ENCODE measurements at regions not wholly inside any gene's neighbourhood (a gene's known extent, or its start where the extent isn't known, plus 50 kb on each side); places are given as distances from the start of the nearest gene placed in this dataset.

- no peaks in the 10 kb centered on the region for H3K9me3 ChIP-seq
- intact Hi-C loops (cut with DNase I): no loop called here
- TF ChIP-seq CTCF (IDR thresholded peaks at IDR 0.05): no peak
- H3K27ac ChIP-seq: no peak overlapping the region
- H3K36me3 ChIP-seq: no peaks in the 10 kb centered on the region
- no peak for DNase-seq (ENCODE audit: low spot score in 2 of 2)
- H3K4me3 ChIP-seq: no peak overlapping the region
- no peaks in the 10 kb centered on the region for H3K4me1 ChIP-seq
- H3K27me3 ChIP-seq: no peaks in the 10 kb centered on the region
These were observed 211.0 kb downstream of the NEBL start for GRCh38 chr10:20686015-20686635.

GRCh38 chr10:20685462-20685861, 211.6 kb downstream of the NEBL start:
- no peak overlapping the region for H3K27ac ChIP-seq
- TF ChIP-seq CTCF (IDR thresholded peaks at IDR 0.05): no peak
- H3K36me3 ChIP-seq: no peaks in the 10 kb centered on the region
- H3K9me3 ChIP-seq: no peaks in the 10 kb centered on the region
- H3K4me1 ChIP-seq: no peaks in the 10 kb centered on the region
- H3K27me3 ChIP-seq: no peaks in the 10 kb centered on the region
- H3K4me3 ChIP-seq: no peak overlapping the region
- intact Hi-C loops (cut with DNase I): no loop called here
- DNase-seq (ENCODE audit: low spot score in 2 of 2): no peak

GRCh38 chr10:20683345-20683744, 213.8 kb downstream of the NEBL start:
- Histone ChIP-seq H3K4me1 (no peaks in the 10 kb centered on the region), H3K27me3 (no peaks in the 10 kb centered on the region), H3K4me3 (no peak overlapping the region), H3K27ac (no peak overlapping the region), H3K9me3 (no peaks in the 10 kb centered on the region), H3K36me3 (no peaks in the 10 kb centered on the region)
- TF ChIP-seq CTCF (IDR thresholded peaks at IDR 0.05): no peak
- DNase-seq (ENCODE audit: low spot score in 2 of 2): no peak
- intact Hi-C loops (cut with DNase I): no loop called here

GRCh38 chr10:20682782-20683181, 214.3 kb downstream of the NEBL start:
- TF ChIP-seq CTCF (IDR thresholded peaks at IDR 0.05): no peak
- no peaks in the 10 kb centered on the region for H3K4me1 ChIP-seq
- intact Hi-C loops (cut with DNase I): no loop called here

GRCh38 chr10:20677340-20677739, 219.8 kb downstream of the NEBL start:
- intact Hi-C loops (cut with DNase I): no loop called here
- TF ChIP-seq CTCF (IDR thresholded peaks at IDR 0.05): no peak
- no peak overlapping the region for H3K4me3 ChIP-seq
- no peaks in the 10 kb centered on the region for H3K27me3 ChIP-seq
- no peaks in the 10 kb centered on the region for H3K36me3 ChIP-seq
- no peaks in the 10 kb centered on the region for H3K9me3 ChIP-seq
- DNase-seq (ENCODE audit: low spot score in 2 of 2): no peak
- H3K4me1 ChIP-seq: no peaks in the 10 kb centered on the region
- no peak overlapping the region for H3K27ac ChIP-seq

More at GRCh38 chr10:20682782-20683181, 214.3 kb downstream of the NEBL start:
- H3K36me3 ChIP-seq: no peaks in the 10 kb centered on the region
- no peaks in the 10 kb centered on the region for H3K9me3 ChIP-seq
- H3K27ac ChIP-seq: no peak overlapping the region
- H3K27me3 ChIP-seq: no peaks in the 10 kb centered on the region
- no peak overlapping the region for H3K4me3 ChIP-seq
- DNase-seq (ENCODE audit: low spot score in 2 of 2): no peak

- intact Hi-C loops (cut with DNase I): no loop called here
- Histone ChIP-seq H3K36me3 (no peaks in the 10 kb centered on the region), H3K27ac (no peak overlapping the region), H3K4me1 (no peaks in the 10 kb centered on the region), H3K27me3 (no peaks in the 10 kb centered on the region), H3K9me3 (no peaks in the 10 kb centered on the region), H3K4me3 (no peak overlapping the region)
- TF ChIP-seq CTCF (IDR thresholded peaks at IDR 0.05): no peak
- no peak for DNase-seq (ENCODE audit: low spot score in 2 of 2)
These were observed 222.2 kb downstream of the NEBL start for GRCh38 chr10:20674926-20675325.
